GM10266 (cell line): ENCODE measurements at regions not wholly inside any gene's neighbourhood (a gene's known extent, or its start where the extent isn't known, plus 50 kb on each side); places are given as distances from the start of the nearest gene placed in this dataset.

Experiments used
- DNase-seq: peaks from one replicate; pipeline ENCODE4 v3.0.0; 2012; ENCODE audit errors: extremely low spot score
- CTCF ChIP-seq: IDR thresholded peaks from 2 replicates; pipeline ENCODE4 v1.5.1; 2012; ENCODE audit warnings: mild to moderate bottlenecking, low read depth; ENCODE audit not compliant: control insufficient read depth, insufficient read depth; ENCODE audit errors: missing control alignments

- TF ChIP-seq CTCF = no peak
- DNase-seq = no peak
Measured at GRCh38 chr4:63232058-63232457, 1177.2 kb downstream of the TECRL start.

GRCh38 chr4:63226229-63226628, 1183.0 kb downstream of the TECRL start:
- no peak for DNase-seq
- no peak for TF ChIP-seq CTCF

GRCh38 chr4:63222466-63222865, 1186.8 kb downstream of the TECRL start:
- no peak for DNase-seq
- no peak for TF ChIP-seq CTCF

- no peak for TF ChIP-seq CTCF
- no peak for DNase-seq
Measured at GRCh38 chr4:63221477-63221876, 1187.8 kb downstream of the TECRL start.

GRCh38 chr4:63218856-63219255, 1190.4 kb downstream of the TECRL start:
- DNase-seq = no peak
- no peak for TF ChIP-seq CTCF

GRCh38 chr4:63214076-63214475, 1195.2 kb downstream of the TECRL start:
- DNase-seq = no peak

GRCh38 chr4:63211776-63212479, 1197.3 kb downstream of the TECRL start:
- no peak for TF ChIP-seq CTCF

More at GRCh38 chr4:63214076-63214475, 1195.2 kb downstream of the TECRL start:
- TF ChIP-seq CTCF = no peak

More at GRCh38 chr4:63211776-63212479, 1197.3 kb downstream of the TECRL start:
- DNase-seq = no peak
